Fibroblast of gingiva (primary cell): ENCODE measurements at regions not wholly inside any gene's neighbourhood (a gene's known extent, or its start where the extent isn't known, plus 50 kb on each side); places are given as distances from the start of the nearest gene placed in this dataset.
"Not testable (repeated sequence)": the region's sequence is repeated elsewhere in the genome, so short reads cannot be mapped to it uniquely, and the experiment has no call there.

Experiments
- DNase-seq: peaks from one replicate; pipeline ENCODE4 v3.0.0-alpha.2; 2011; ENCODE audit warnings: low read depth

DNA sequence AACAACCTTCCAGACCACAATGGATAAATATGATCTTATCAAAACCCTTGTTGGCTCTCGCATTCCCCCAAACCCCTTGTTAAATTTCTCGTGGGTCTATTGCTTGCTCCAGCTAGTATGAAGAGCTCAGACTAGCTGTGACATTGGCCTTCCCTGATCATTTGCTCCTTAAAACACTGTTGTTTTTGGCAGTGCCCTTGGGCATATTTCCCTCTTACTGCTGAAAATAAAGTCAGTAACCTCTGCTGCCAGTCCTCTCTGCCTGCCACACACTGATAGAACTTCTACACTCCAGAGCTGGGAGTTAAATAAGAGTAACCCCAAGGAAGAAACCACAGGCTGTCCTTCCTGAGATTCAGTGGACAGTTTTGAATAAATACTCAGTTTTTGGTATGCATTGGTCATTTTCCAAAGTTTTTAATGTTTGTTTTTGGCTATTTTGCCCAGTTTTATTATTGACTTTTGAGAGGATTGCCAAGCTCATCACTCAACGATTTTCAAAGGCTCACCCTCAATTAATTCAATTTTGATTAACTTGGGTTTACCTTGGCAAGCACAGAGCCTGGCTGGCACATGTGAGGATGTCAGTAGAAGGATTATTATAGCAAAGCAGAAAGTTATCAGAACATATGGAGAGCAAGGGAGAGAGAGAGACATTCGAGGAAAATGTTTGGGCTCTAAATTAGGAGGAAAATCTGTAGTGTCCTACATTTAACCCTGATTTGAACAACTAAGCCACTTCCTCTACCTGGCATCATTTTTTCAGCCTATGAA lies 84.3 kb upstream of the SYN3 start:
- no peak for DNase-seq

DNA sequence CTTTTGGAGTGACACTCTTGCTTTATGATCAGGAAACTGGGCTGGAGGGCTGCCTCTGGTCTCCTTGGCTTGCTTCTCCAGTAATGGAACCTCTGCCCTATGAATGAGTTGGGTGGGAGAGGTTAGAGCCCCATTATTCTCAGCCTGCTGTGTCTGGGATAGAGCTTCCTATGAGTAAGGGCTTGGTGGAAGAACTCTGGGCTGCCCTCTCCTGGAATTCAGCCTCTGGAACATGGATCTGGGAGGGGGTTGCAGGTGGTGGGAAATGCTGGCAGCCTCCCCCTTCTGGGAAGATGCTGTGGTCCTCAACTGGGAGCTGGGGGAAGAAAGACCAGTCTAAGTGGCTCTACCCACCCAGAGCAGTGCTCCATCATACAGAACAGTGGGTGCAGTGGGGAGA lies 81.8 kb upstream of the SYN3 start:
- no peak for DNase-seq

DNA sequence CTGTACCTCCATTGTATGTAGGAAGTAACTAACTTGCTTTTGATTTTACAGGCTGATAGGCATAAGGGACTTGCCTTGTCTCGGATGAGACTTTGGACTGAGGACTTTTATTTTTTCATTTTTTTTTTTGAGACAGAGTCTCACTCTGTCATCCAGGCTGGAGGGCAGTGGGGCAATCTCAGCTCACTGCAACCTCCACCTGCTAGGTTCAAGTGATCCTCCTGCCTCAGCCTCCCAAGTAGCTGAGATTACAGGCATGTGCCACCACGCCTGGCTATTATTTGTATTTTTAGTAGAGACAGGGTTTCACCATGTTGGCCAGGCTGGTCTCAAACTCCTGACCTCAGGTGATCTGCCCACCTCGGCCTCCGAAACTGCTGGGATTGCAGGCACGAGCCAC lies 80.2 kb upstream of the SYN3 start:
- DNase-seq = not testable (repeated sequence)

DNA sequence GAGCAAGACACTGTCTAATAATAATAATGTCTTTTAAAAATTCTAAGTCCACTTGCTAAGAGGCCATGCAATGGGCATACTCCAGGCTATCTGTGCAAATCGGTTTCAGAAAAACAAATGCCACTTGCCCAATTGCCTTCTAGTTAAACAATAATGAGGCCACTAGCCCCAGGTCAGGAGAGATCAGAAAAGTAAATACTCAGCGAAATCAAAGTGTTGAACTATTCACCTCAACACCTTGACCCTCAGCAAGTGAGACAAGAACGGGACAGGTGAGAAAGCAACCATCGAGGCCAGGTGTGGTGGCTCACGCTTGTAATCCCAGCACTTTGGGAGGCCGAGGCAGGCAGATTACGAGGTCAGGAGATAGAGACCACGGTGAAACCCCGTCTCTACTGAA lies 72.3 kb upstream of the SYN3 start:
- DNase-seq = no peak

DNA sequence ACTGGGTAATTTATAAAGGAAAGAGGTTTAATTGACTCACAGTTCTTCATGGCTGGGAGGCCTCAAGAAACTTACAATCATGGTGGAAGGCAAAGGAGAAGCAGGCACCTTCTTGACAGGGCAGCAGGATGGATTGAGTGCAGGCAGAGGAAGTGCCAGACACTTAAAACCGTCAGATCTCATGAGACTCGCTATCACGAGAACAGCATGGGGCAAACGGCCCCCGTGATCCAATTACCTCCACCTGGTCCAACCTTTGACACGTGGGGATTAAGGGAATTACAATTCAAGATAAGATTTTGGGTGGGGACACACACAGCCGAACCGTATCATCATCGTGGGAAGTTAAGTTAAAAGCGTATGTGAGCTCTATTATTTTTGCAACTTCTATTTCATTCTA lies 71.4 kb upstream of the SYN3 start:
- no peak for DNase-seq

DNA sequence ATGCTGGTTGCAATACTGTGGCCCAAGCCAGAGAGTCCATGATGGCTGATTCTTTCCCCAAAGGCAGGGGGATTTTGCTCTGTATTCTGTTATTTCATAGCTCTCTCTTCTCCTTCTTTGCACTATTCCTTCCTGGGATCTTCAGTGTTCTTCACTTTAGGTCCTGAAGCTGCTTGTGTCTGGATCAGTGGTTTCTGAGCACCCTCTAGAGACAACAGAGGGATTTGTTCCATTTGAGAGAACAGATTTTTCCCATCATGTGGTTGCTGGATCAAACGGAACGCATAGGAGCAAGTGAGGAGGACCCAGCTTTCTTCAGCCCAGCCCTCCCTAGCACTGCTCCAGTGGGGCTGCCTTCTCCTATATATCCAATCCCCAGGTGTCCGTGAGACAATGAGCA lies 68.7 kb upstream of the SYN3 start:
- peak; percentile 11 for DNase-seq

DNA sequence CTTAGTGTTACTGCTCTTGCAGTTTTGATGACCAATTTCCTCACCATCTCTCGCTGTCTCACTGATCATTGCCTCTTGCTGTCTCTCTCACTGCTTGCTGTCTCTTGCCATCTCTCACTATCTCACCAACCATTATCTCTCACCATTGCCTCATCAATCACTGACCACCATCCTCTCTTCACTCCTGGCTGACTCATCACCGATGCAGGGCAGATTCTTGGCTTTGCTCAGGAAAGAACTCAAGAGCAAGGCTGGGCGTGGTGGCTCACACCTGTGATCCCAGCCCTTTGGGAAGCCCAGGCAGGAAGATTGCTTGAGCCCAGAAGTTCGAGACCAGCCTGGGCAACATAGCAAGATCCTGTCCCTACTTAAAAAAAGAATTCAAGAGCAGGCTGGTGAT lies 66.3 kb upstream of the SYN3 start:
- no peak for DNase-seq

DNA sequence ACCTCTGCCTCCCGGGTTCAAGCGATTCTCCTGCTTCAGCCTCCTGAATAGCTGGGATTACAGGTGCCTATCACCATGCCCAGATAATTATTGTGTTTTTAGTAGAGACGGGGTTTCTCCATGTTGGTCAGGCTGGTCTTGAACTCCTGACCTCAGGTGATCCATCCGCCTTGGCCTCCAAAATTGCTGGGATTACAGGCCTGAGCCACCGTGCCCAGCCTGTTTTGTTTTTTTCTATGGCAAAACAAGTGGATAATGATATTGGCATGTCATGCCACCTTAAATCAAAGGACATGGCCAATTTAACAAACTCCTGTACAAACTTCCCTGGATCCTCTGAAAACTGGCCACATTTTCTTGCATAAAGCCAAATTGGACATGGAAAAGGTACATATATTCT lies 64.3 kb upstream of the SYN3 start:
- not testable (repeated sequence) for DNase-seq

DNA sequence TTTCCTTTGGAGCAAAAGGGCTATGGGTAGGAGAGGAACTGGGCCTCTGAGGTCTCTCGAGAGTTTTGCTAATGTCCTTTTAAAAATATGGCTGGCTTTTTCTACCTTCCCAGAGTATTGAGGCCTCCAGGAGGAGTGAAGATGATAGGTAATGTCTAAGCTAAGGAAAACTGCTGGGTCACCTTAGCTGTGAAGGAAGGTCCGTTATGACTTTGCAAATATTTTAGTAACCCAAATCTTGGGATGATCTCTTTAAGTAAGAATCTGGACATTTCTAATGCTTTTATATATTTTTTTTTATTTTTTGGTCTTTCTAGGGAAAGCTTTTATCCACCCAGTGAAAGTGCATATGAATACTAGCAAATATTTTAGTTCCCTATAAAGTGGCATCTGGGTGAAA lies 60.9 kb upstream of the SYN3 start:
- no peak for DNase-seq

DNA sequence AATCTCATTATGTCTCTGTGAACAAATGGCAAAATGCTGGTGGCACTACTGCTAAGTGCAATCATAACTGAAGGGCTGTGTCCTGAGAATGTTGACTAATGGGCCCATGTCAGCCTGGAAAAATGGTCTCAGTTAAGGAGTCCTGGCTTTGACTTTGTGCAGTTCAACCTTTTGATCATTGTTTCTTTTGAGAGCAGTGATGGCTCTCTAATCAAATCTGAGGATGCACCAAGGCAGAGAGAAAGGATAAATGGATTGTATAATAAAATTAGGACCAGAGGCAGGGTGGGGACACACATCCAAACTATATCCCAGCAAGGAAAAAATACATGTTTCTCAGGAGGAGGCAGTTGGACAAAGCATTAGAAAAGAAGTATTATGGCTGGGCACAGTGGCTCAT lies 59.6 kb upstream of the SYN3 start:
- DNase-seq = no peak

DNA sequence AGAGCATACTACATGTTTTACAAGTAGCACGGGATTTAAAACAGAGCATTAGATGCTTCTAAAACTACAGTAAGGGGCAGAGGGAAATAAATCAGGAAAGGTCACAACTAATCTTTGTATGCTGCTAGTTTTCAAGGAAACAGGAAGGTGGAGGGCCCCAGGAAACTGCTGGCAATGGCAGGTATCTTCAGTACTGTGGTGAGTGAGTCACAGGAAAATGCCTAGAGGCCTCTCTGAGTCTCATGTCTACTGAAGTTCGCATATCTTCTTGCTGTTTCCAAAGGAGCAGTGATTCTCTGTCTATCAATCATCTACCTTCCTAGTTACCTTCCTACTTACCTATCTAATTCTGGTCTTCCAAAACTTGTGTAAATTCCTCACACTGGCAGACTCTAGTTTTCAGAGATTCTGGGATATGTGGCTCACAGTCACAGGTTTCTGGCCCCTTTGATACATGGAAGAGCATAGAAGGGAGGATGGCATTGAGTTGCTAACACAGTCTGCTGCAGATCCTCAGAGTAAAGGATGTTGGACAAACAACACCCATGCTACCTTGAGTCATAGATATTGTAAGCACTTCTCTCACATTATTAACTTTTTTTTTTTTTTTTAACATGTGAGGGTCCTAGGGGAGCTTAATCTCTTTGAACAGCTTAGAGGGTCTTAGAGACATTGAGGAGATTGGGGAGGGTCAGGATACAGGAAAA lies 58.8 kb upstream of the SYN3 start:
- no peak for DNase-seq

DNA sequence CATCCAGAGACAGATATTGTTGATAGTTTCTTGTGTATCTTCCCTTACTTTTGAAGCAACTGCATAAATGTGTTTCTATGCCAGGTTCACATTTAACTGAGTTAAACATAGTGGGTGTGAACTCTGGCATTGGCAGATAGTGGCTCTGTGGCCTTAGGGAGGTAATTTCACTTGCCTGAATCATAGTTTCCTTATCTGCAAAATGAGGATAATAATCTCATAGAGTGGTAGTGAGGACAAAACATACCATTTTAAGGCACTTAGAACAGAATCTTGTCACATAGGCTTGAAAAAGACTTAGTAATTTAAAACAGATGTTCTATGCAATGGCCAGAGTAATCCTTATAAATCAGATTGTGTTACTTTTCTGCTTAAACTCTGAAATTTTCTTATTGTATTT lies 56.4 kb upstream of the SYN3 start:
- DNase-seq = no peak

DNA sequence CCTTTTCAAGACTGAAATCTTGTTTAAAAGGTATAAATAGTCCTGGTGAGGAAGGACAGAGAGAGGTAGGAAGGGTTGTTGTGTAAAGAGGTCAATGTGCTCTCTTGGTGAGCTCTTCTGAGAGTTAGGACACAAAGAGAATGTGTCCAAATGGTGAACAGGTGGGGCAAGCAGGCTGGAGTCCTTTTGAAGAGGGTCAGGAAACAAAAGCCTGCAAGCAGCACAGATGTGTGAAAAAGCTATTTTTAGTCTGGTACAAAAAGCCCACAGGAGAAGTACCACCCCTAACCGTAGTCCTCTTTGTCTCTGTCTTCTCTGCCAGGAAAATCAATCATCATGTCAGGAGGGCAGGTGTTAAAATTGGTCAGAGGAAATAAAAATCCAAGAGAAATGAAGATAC lies 54.4 kb upstream of the SYN3 start:
- DNase-seq = no peak

DNA sequence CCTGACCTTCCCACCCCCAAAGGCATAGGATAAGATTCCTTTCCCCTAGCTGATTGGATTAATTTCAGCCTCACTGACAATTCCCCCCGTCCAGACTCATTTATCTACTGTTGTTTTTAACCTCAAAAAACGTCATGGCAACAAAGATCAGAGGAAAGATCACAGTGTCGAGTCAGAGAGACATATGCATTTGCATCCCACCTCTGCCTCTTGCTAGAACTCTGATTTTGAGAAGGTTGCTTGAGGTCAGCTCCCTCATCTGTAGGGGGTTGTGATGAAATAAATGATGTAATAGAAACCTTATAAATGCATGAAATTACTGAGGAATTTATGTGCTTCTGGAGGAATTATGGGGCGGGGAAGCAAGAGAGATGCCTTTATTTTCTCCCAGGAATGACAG lies 53.3 kb upstream of the SYN3 start:
- DNase-seq = no peak

DNA sequence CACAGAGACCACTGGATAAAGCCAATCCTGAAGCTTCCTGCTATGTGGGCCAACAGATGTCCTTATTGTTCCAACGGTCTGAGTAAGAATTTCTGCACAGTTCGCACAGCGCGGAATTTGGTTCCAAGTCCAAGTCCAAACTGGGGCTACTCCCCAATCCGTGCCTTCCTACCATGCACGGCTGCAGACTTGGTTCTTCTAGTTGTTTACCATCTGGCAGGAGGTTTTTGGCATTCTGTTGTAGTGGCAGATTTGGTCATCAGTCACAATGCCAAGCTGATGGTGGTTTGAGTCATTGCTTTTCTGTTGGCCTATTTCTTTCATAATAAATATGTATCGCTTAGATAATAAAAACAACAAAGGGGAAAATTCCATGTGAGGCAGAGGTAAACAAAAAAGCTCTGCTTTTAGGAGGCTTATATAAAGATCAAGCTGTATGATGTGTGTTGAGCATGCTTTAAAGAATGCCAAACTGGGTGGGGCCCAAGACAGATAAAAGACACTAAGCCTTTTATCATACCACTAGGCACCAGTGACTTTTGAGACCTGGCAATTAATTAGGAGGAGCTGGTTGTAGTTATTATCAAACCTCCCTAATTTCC lies 52.5 kb upstream of the SYN3 start:
- peak; percentile 47 for DNase-seq

DNA sequence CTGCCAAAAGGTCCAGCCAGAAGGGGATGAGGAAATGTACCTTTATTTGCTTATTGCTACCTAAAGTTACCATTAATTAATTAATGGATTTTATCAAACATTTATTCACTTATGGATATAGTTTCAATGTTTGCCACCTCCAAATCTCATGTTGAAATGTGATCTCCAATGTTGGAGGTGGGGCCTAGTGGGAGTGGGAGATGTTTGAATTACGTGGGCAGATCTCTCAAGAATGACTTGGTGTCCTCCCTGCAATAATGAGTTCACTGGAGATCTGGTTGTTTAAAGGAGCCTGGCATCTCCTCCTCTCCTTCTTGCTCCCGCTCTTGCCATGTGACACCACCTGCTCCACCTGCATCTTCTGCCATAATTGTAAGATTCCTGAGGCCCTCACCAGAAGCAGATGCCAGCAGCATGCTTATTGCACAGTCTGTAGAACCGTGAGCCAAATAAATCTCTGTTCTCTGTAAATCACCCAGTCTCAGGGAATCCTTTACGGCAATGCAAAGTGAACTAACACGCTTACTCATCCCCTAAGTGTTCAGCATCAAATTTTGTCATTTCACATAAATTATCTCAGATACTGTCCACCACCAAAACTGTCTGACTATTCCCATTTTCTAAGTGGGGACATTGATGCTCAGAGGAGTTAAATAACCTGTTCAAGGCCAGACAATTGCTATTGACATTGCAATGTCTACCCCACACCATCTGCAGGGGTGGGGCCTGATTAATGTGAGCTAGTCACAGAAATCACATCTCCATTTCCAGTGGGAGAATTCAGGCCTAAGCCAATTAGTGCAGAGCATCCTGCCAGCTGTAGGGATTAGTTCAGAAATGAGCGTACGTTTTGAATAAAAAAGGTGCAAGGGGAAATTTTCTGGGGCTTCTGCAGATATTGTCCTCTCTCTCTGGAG lies 51.6 kb upstream of the SYN3 start:
- no peak for DNase-seq

DNA sequence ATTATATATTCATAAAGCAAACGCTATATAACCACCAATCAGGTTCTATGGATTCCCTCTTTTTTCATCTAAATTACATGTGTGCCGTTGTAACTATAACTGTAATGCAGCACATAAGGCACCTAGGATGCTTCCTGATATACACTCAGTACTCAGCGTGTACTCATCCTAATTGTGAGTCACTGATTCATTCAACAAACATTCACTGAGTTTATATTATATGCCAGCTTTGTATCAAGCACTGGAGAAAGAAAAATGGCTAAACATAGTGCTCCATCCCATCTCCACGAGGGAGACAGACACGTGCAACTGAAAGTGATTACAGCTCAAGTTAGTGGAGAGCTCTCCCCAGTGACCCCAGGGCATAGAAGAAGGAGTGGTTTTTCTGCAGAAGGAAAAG lies 49.9 kb upstream of the SYN3 start:
- no peak for DNase-seq
